ENCODE measurements at regions not wholly inside any gene's neighbourhood (a gene's known extent, or its start where the extent isn't known, plus 50 kb on each side); places are given as distances from the start of the nearest gene placed in this dataset.

- Mint-ChIP-seq H3K4me3 (no peak overlapping the region), H3K27me3 (ENCODE audit: low read depth) (no peaks in the 10 kb centered on the region), H3K27ac (no peak overlapping the region), H3K36me3 (ENCODE audit: low read depth) (no peaks in the 10 kb centered on the region), H3K4me1 (ENCODE audit: low read depth) (no peaks in the 10 kb centered on the region), H3K9me3 (no peaks in the 10 kb centered on the region)
These were observed 213.5 kb upstream of the TARS1 start for GRCh38 chr5:33227247-33227646.

DNA sequence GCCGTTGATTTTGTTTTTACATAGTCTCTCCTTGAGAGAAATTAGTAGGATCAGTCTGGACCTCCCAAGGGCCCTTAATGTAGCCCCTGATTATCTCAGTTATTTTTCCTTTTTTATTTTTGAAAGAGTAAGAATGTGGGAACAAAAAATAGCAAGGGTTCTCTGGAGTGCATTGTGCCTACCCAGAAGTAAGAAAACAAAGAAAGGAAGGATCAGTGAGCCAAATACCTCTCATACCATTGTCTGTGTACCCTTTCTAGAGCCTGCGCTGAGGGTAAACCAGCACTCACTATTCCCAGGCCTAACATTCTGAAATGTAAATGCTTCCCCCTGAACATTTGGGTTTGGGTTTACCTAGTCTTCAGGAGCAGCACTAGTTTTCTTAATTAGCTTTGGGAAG, 213.0 kb upstream of the TARS1 start:
- no peaks in the 10 kb centered on the region for H3K27me3 Mint-ChIP-seq (ENCODE audit: low read depth)
- H3K9me3 Mint-ChIP-seq = no peaks in the 10 kb centered on the region
- H3K4me3 Mint-ChIP-seq = no peak overlapping the region
- no peaks in the 10 kb centered on the region for H3K36me3 Mint-ChIP-seq (ENCODE audit: low read depth)
- H3K4me1 Mint-ChIP-seq (ENCODE audit: low read depth) = no peaks in the 10 kb centered on the region
- no peak overlapping the region for H3K27ac Mint-ChIP-seq

- no peaks in the 10 kb centered on the region for H3K27me3 Mint-ChIP-seq (ENCODE audit: low read depth)
- H3K36me3 Mint-ChIP-seq (ENCODE audit: low read depth) = no peaks in the 10 kb centered on the region
- no peak overlapping the region for H3K27ac Mint-ChIP-seq
- H3K4me3 Mint-ChIP-seq = no peak overlapping the region
- H3K4me1 Mint-ChIP-seq (ENCODE audit: low read depth) = no peaks in the 10 kb centered on the region
- no peaks in the 10 kb centered on the region for H3K9me3 Mint-ChIP-seq
These were observed 212.6 kb upstream of the TARS1 start for GRCh38 chr5:33228149-33228548.

GRCh38 chr5:33229216-33229615, 211.5 kb upstream of the TARS1 start:
- Mint-ChIP-seq H3K36me3 (ENCODE audit: low read depth) (no peaks in the 10 kb centered on the region), H3K4me1 (ENCODE audit: low read depth) (no peaks in the 10 kb centered on the region), H3K27ac (no peak overlapping the region), H3K9me3 (no peaks in the 10 kb centered on the region), H3K4me3 (no peak overlapping the region), H3K27me3 (ENCODE audit: low read depth) (no peaks in the 10 kb centered on the region)

- H3K4me1 Mint-ChIP-seq (ENCODE audit: low read depth) = peaks cover 6% of the 10 kb centered on the region
- no peaks in the 10 kb centered on the region for H3K36me3 Mint-ChIP-seq (ENCODE audit: low read depth)
- no peak overlapping the region for H3K4me3 Mint-ChIP-seq
- no peak overlapping the region for H3K27ac Mint-ChIP-seq
- H3K27me3 Mint-ChIP-seq (ENCODE audit: low read depth) = no peaks in the 10 kb centered on the region
- no peaks in the 10 kb centered on the region for H3K9me3 Mint-ChIP-seq
These were observed 210.2 kb upstream of the TARS1 start for GRCh38 chr5:33230467-33231078.

GRCh38 chr5:33231214-33231710, 209.5 kb upstream of the TARS1 start:
- H3K27ac Mint-ChIP-seq = no peak overlapping the region
- H3K36me3 Mint-ChIP-seq (ENCODE audit: low read depth) = no peaks in the 10 kb centered on the region
- no peaks in the 10 kb centered on the region for H3K9me3 Mint-ChIP-seq
- no peaks in the 10 kb centered on the region for H3K27me3 Mint-ChIP-seq (ENCODE audit: low read depth)
- peaks cover 13% of the 10 kb centered on the region for H3K4me1 Mint-ChIP-seq (ENCODE audit: low read depth)
- H3K4me3 Mint-ChIP-seq = no peak overlapping the region

- Mint-ChIP-seq H3K4me3 (no peak overlapping the region), H3K4me1 (ENCODE audit: low read depth) (peaks cover 16% of the 10 kb centered on the region), H3K9me3 (no peaks in the 10 kb centered on the region), H3K36me3 (ENCODE audit: low read depth) (no peaks in the 10 kb centered on the region), H3K27me3 (ENCODE audit: low read depth) (no peaks in the 10 kb centered on the region), H3K27ac (no peak overlapping the region)
These were observed 208.8 kb upstream of the TARS1 start for GRCh38 chr5:33231935-33232334.

GRCh38 chr5:33232731-33233505, 207.8 kb upstream of the TARS1 start:
- Mint-ChIP-seq H3K36me3 (ENCODE audit: low read depth) (no peaks in the 10 kb centered on the region), H3K27me3 (ENCODE audit: low read depth) (no peaks in the 10 kb centered on the region), H3K9me3 (no peaks in the 10 kb centered on the region), H3K4me3 (no peak overlapping the region), H3K27ac (no peak overlapping the region), H3K4me1 (ENCODE audit: low read depth) (peaks cover 22% of the 10 kb centered on the region)

DNA sequence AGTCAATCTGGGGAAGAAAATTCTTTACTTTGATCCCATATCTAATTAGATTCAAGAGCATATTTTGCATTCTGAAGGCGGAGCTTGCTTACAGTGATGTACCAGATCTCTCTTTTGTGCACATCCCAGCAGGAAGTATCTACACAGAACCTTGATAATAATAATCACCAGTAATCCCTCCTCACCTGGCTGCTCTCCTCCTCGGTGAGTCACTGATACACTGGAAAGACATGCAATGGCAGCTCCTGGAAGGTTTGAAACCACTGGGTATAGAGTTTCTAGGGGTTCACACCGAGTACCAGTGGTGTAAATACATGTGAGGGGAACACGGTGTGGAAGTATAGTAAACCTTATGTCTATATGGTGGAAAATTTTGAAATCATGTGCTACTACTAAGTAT, 205.5 kb upstream of the TARS1 start:
- H3K27ac Mint-ChIP-seq = peak overlapping the region; percentile 64
- no peak overlapping the region for H3K4me3 Mint-ChIP-seq
- no peaks in the 10 kb centered on the region for H3K9me3 Mint-ChIP-seq
- H3K36me3 Mint-ChIP-seq (ENCODE audit: low read depth) = no peaks in the 10 kb centered on the region
- peaks cover 28% of the 10 kb centered on the region for H3K4me1 Mint-ChIP-seq (ENCODE audit: low read depth)
- no peaks in the 10 kb centered on the region for H3K27me3 Mint-ChIP-seq (ENCODE audit: low read depth)

- Mint-ChIP-seq H3K27me3 (ENCODE audit: low read depth) (no peaks in the 10 kb centered on the region), H3K4me3 (peak overlapping the region; percentile 16), H3K27ac (peak overlapping the region; percentile 64), H3K9me3 (no peaks in the 10 kb centered on the region), H3K36me3 (ENCODE audit: low read depth) (no peaks in the 10 kb centered on the region), H3K4me1 (ENCODE audit: low read depth) (peaks cover 28% of the 10 kb centered on the region)
These were observed 204.9 kb upstream of the TARS1 start for GRCh38 chr5:33235824-33236223.

- Mint-ChIP-seq H3K36me3 (ENCODE audit: low read depth) (no peaks in the 10 kb centered on the region), H3K27me3 (ENCODE audit: low read depth) (no peaks in the 10 kb centered on the region), H3K4me1 (ENCODE audit: low read depth) (peaks cover 43% of the 10 kb centered on the region), H3K27ac (no peak overlapping the region), H3K4me3 (no peak overlapping the region), H3K9me3 (peaks cover 7% of the 10 kb centered on the region)
These were observed 203.3 kb upstream of the TARS1 start for GRCh38 chr5:33237471-33237870.

GRCh38 chr5:33238826-33239695, 201.7 kb upstream of the TARS1 start:
- peaks cover 43% of the 10 kb centered on the region for H3K4me1 Mint-ChIP-seq (ENCODE audit: low read depth)
- no peak overlapping the region for H3K27ac Mint-ChIP-seq
- H3K9me3 Mint-ChIP-seq = peaks cover 7% of the 10 kb centered on the region
- H3K27me3 Mint-ChIP-seq (ENCODE audit: low read depth) = no peaks in the 10 kb centered on the region
- no peaks in the 10 kb centered on the region for H3K36me3 Mint-ChIP-seq (ENCODE audit: low read depth)
- no peak overlapping the region for H3K4me3 Mint-ChIP-seq

- no peaks in the 10 kb centered on the region for H3K36me3 Mint-ChIP-seq (ENCODE audit: low read depth)
- H3K4me1 Mint-ChIP-seq (ENCODE audit: low read depth) = peaks cover 37% of the 10 kb centered on the region
- no peak overlapping the region for H3K27ac Mint-ChIP-seq
- no peak overlapping the region for H3K4me3 Mint-ChIP-seq
- no peaks in the 10 kb centered on the region for H3K27me3 Mint-ChIP-seq (ENCODE audit: low read depth)
- H3K9me3 Mint-ChIP-seq = peaks cover 7% of the 10 kb centered on the region
These were observed 200.2 kb upstream of the TARS1 start for GRCh38 chr5:33240558-33240957.

DNA sequence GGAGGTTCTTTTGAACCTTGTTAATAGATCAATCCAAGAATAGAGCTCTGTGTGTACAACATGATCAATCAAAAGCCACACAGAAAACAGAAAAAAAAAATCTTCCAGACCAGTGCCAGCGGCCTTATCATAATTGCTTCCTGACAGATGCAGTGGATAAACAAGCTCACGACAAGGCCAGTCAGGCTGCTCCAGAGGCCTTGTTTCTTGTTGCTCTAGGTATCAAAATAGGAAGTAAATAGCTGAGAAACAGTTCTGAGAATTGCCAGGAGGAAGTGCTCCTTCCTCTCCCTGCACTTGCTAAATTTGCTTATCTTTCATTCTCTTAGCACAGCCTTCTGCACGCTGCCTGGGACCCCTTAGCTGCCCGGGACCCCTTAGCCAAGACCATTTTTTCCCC, 199.0 kb upstream of the TARS1 start:
- peaks cover 28% of the 10 kb centered on the region for H3K4me1 Mint-ChIP-seq (ENCODE audit: low read depth)
- no peaks in the 10 kb centered on the region for H3K36me3 Mint-ChIP-seq (ENCODE audit: low read depth)
- no peaks in the 10 kb centered on the region for H3K27me3 Mint-ChIP-seq (ENCODE audit: low read depth)
- peak overlapping the region; percentile 79 for H3K27ac Mint-ChIP-seq
- peaks cover 7% of the 10 kb centered on the region for H3K9me3 Mint-ChIP-seq
- peak overlapping the region; percentile 49 for H3K4me3 Mint-ChIP-seq

All from T-helper 1 cell treated with Interleukin-12 subunit alpha and Interleukin-12 subunit beta and Interleukin-4 antibody, amounts not matched to agents 30 μg/mL and 1 μg/mL, for 36 hours (primary cell).